SK-N-MC (cell line): ENCODE measurements at regions not wholly inside any gene's neighbourhood (a gene's known extent, or its start where the extent isn't known, plus 50 kb on each side); places are given as distances from the start of the nearest gene placed in this dataset.
A peak's percentile ranks its signal among the peaks of the same experiment; 100 is the strongest.
"Not testable (repeated sequence)": the region's sequence is repeated elsewhere in the genome, so short reads cannot be mapped to it uniquely, and the experiment has no call there.

Experiments used
- DNase-seq: peaks from one replicate; pipeline ENCODE4 v3.0.0-alpha.2; 2011; ENCODE audit warnings: low read depth, low spot score
- H3K27ac ChIP-seq: fragments of 200-600 bp; sonication (generic); 2 replicates; pipeline ENCODE4 v1.5.1; 2016; ENCODE audit warnings: mixed run types
- H3K36me3 ChIP-seq: fragments of 200-600 bp; sonication (generic); 2 replicates; pipeline ENCODE4 v1.6.1; 2017; ENCODE audit warnings: antibody characterized with exemption, low read length, mixed read lengths; ENCODE audit not compliant: insufficient read depth
- H3K4me3 ChIP-seq: fragments of 200-600 bp; sonication (generic); 2 replicates; pipeline ENCODE4 v1.5.1; 2016
- H3K9ac ChIP-seq: fragments of 200-600 bp; sonication (generic); 2 replicates; pipeline ENCODE4 v1.8.0; 2017; ENCODE audit warnings: mixed run types, mixed read lengths; ENCODE audit not compliant: insufficient read length
- H3K9me3 ChIP-seq: fragments of 200-600 bp; sonication (generic); 2 replicates; pipeline ENCODE4 v1.6.1; 2017; ENCODE audit warnings: low read depth, mild to moderate bottlenecking, antibody characterized with exemption, low read length, moderate library complexity, mixed read lengths
- EZH2 ChIP-seq: fragments of 200-600 bp; sonication (generic); IDR thresholded peaks from one replicate; pipeline ENCODE4 v1.6.1; 2017; ENCODE audit warnings: antibody characterized with exemption
- FOXP2 ChIP-seq: optimal IDR thresholded peaks from 2 replicates; pipeline ENCODE3; 2011; ENCODE audit warnings: mild to moderate bottlenecking, moderate library complexity; ENCODE audit not compliant: insufficient read depth; ENCODE audit errors: extremely low read length, control extremely low read depth
- POLR2AphosphoS5 ChIP-seq: IDR thresholded peaks from 2 replicates; pipeline ENCODE4 v1.6.1; 2012; ENCODE audit warnings: mild to moderate bottlenecking, low read depth, low read length, borderline replicate concordance

DNA sequence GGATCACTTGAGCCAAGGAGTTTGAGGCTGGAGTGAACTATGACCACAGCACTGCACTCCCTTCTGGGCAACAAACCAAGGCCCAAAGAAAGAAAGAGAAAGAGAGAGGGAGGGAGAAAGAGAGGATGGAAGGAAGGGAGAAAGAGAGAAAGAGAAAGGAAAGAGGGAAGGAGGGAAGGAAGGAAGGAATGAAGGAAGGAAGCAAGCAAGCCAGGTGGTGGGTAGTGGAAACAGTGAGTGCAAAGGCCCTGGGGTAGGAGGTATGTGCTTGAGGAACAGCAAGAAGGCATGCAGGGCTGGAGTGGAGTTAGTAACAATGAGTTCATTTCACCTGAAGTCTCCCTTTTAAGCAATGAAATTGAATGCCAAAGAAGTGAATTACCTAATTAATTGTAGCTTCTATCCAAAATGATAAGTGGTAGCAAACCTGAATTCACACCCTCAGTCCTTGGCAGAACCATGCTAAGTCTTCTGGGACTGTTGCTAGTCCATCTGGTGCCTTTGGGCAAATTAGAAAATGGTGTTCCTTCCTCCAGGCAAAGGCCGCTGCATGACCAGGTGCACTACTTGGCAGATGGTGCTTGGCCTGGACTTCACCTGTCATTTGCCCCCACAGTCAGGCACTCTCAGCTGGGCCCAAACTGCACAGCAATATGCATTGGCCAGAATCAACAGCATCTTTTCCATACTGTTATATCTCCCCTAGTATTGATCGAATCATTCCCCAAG is 67.4 kb upstream of the MPP7 start:
- Histone ChIP-seq H3K36me3 (no peaks in the 10 kb centered on the region), H3K9ac (no peak overlapping the region), H3K4me3 (no peak overlapping the region), H3K27ac (no peak overlapping the region), H3K9me3 (no peaks in the 10 kb centered on the region)
- DNase-seq = no peak
- TF ChIP-seq EZH2 (no peak), FOXP2 (no peak), POLR2AphosphoS5 (no peak)

DNA sequence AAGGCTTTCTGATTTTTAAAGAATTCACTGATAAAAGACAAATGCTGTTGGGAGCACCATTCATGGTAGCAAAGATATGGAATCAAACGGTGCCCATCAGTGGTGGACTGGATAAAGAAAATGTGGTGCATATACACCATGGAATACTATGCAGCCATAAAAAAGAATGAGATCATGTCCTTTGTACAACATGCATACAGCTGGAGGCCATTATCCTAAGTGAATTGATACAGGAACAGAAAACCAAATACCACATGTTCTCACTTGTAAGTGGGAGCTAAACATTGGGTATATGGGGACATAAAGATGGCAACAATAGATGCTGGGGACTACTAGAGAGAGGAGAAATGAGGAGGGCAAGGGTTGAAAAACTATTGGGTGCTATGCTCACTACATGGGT is 68.8 kb upstream of the MPP7 start:
- H3K36me3 ChIP-seq, H3K27ac ChIP-seq, DNase-seq, H3K4me3 ChIP-seq, H3K9ac ChIP-seq, H3K9me3 ChIP-seq: not testable (repeated sequence)

GRCh38 chr10:28374036-28374435 is 71.2 kb upstream of the MPP7 start:
- no peak overlapping the region for H3K27ac ChIP-seq
- no peak for DNase-seq
- TF ChIP-seq EZH2 (no peak), POLR2AphosphoS5 (no peak), FOXP2 (no peak)
- no peaks in the 10 kb centered on the region for H3K9me3 ChIP-seq
- no peak overlapping the region for H3K9ac ChIP-seq
- H3K4me3 ChIP-seq = no peak overlapping the region
- no peaks in the 10 kb centered on the region for H3K36me3 ChIP-seq

DNA sequence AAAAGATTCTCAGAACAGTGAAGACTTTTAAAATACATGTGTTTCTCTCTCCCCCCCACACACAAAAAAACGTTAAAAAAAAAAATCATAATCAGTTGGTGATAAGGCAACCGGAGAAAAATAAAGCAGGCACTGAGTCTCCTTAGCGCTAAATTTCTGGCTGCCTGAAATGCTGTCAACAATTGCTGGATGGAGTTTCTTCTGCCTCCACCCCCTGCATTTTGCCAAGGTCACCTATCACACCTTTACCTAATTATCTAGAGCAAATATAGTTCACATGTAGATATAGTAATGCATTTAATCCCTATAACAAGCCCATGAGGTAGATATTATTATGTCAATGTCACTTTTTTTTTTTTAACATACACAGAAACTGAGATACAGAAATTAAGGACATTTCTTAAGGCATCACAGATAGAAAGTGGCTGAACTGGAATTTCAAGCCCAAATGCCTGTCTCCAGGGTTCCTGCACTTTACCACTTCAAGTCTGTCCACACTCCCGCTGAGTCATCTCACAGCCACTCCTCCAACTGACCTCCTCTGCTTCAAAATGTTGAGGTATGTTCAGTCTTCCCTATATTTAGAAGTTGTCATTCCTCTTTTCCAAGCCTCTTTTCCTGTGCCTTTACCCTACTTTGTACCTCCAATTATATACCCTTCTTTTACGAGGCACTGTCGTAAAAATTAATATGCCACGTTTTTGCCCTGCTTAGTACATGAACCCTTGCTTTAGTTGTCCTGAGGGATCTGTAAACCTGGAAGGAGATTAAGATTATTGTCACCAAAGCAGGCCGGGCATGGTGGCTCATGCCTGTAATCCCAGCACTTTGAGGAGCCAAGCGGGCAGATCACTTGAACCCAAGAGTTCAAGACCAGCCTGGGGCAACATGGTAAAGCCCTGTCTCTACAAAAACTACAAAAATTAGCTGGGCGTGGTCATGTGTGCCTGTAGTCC is 72.8 kb upstream of the MPP7 start:
- no peak overlapping the region for H3K4me3 ChIP-seq
- H3K27ac ChIP-seq = no peak overlapping the region
- DNase-seq = no peak
- H3K9me3 ChIP-seq = no peaks in the 10 kb centered on the region
- H3K9ac ChIP-seq = no peak overlapping the region
- TF ChIP-seq POLR2AphosphoS5 = no peak
- TF ChIP-seq EZH2 = no peak
- no peak for TF ChIP-seq FOXP2
- H3K36me3 ChIP-seq = no peaks in the 10 kb centered on the region

GRCh38 chr10:28378986-28379585 is 76.2 kb upstream of the MPP7 start:
- H3K36me3 ChIP-seq = no peaks in the 10 kb centered on the region
- TF ChIP-seq FOXP2 = no peak
- no peak for TF ChIP-seq POLR2AphosphoS5
- TF ChIP-seq EZH2 = no peak
- DNase-seq = no peak
- no peaks in the 10 kb centered on the region for H3K9me3 ChIP-seq
- no peak overlapping the region for H3K4me3 ChIP-seq
- H3K27ac ChIP-seq = no peak overlapping the region
- H3K9ac ChIP-seq = no peak overlapping the region

- no peaks in the 10 kb centered on the region for H3K9me3 ChIP-seq
- H3K9ac ChIP-seq = no peak overlapping the region
- H3K36me3 ChIP-seq = no peaks in the 10 kb centered on the region
- no peak for TF ChIP-seq EZH2
- no peak for TF ChIP-seq POLR2AphosphoS5
- no peak for TF ChIP-seq FOXP2
- no peak for DNase-seq
- 0 out of 2 replicates have a peak overlapping the region, but pooled peaks have one; percentile 8 for H3K27ac ChIP-seq
- no peak overlapping the region for H3K4me3 ChIP-seq
These were observed 78.6 kb upstream of the MPP7 start for GRCh38 chr10:28381466-28381865.

GRCh38 chr10:28381903-28382347 is 79.1 kb upstream of the MPP7 start:
- H3K36me3 ChIP-seq = no peaks in the 10 kb centered on the region
- no peak overlapping the region for H3K4me3 ChIP-seq
- no peak overlapping the region for H3K9ac ChIP-seq
- TF ChIP-seq POLR2AphosphoS5 (no peak), EZH2 (no peak), FOXP2 (no peak)
- DNase-seq = no peak
- no peaks in the 10 kb centered on the region for H3K9me3 ChIP-seq
- 0 out of 2 replicates have a peak overlapping the region, but pooled peaks have one; percentile 8 for H3K27ac ChIP-seq

GRCh38 chr10:28382525-28383269 is 79.8 kb upstream of the MPP7 start:
- no peak overlapping the region for H3K4me3 ChIP-seq
- no peak for DNase-seq
- no peaks in the 10 kb centered on the region for H3K36me3 ChIP-seq
- no peak overlapping the region for H3K27ac ChIP-seq
- no peak overlapping the region for H3K9ac ChIP-seq
- TF ChIP-seq FOXP2 (no peak), POLR2AphosphoS5 (no peak), EZH2 (no peak)
- no peaks in the 10 kb centered on the region for H3K9me3 ChIP-seq
